PFSK-1 (cell line): ENCODE measurements at regions not wholly inside any gene's neighbourhood (a gene's known extent, or its start where the extent isn't known, plus 50 kb on each side); places are given as distances from the start of the nearest gene placed in this dataset.

ENCODE experiments used
- FOXP2 ChIP-seq: optimal IDR thresholded peaks from 2 replicates; pipeline ENCODE3; 2011; ENCODE audit warnings: borderline replicate concordance, control low read depth, inconsistent platforms; ENCODE audit not compliant: insufficient read depth; ENCODE audit errors: extremely low read length, extremely low read depth
- POLR2AphosphoS5 ChIP-seq: IDR thresholded peaks from 2 replicates; pipeline ENCODE4 v1.6.1; 2012; ENCODE audit warnings: low read depth, mild to moderate bottlenecking, control low read depth, low read length, moderate library complexity
- SIN3A ChIP-seq: IDR thresholded peaks from 2 replicates; pipeline ENCODE4 v1.6.1; 2012; ENCODE audit warnings: mild to moderate bottlenecking, low read length, moderate library complexity, borderline replicate concordance; ENCODE audit not compliant: insufficient read depth
- TAF1 ChIP-seq: IDR thresholded peaks from 2 replicates; pipeline ENCODE4 v1.6.1; 2012; ENCODE audit warnings: low read length, control low read depth, borderline replicate concordance; ENCODE audit not compliant: insufficient read depth
- TF ChIP-seq, protein P1 (sequence below), 2 experiments: IDR thresholded peaks; 2 replicates each; pipeline versions ENCODE4 v1.6.1 to v1.8.0; 2011 to 2012; ENCODE audit warnings: low read depth in 2 of 2, low read length in 2 of 2, control low read depth in 1 of 2, inconsistent platforms in 1 of 2, mild to moderate bottlenecking in 1 of 2, moderate library complexity in 1 of 2; ENCODE audit not compliant: insufficient read depth in 1 of 2

DNA sequence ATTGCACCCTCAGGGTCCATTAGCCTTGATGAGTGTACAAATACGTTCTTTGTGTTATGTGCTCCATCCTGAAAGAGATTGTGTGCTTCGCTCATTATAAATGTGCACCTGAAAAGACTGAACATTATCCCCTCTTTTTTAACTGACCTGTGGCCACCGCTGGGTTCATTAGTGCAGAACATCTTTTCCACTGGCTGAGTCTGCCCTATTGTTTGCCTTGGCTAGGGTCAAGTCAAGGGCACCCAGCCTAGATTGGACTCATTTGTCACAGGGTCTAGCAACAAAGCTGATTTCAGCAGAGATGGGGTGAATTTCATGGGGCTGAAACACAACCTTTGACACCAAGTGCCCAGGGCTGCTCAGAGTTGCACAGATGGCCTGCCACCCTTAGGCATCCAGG lies 764.1 kb upstream of the ARRDC3 start:
- TF ChIP-seq POLR2AphosphoS5: no peak
- no peak for TF ChIP-seq TAF1
- no peak for TF ChIP-seq SIN3A
- no peak for TF ChIP-seq FOXP2

DNA sequence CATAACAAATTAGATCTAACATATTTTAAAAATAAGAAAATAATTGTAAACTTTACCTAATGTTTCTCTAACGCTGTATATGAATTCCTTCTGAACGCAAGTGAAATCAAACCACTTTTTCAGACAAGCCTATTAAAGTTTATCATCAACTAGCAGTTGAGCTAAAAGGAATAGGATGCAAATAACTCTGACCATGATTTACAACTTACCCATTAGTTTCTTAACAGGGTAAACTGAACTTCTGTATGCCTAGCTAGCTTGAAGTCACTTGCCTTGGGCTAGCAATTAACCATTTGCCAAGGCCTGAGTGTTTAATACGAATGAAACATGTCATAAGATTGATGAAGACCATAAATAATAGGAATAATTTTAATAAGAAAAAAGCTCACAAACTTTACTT lies 762.7 kb upstream of the ARRDC3 start:
- TF ChIP-seq TAF1: no peak
- no peak for TF ChIP-seq SIN3A
- no peak for TF ChIP-seq FOXP2
- TF ChIP-seq POLR2AphosphoS5: no peak
- TF ChIP-seq, protein P1, sequence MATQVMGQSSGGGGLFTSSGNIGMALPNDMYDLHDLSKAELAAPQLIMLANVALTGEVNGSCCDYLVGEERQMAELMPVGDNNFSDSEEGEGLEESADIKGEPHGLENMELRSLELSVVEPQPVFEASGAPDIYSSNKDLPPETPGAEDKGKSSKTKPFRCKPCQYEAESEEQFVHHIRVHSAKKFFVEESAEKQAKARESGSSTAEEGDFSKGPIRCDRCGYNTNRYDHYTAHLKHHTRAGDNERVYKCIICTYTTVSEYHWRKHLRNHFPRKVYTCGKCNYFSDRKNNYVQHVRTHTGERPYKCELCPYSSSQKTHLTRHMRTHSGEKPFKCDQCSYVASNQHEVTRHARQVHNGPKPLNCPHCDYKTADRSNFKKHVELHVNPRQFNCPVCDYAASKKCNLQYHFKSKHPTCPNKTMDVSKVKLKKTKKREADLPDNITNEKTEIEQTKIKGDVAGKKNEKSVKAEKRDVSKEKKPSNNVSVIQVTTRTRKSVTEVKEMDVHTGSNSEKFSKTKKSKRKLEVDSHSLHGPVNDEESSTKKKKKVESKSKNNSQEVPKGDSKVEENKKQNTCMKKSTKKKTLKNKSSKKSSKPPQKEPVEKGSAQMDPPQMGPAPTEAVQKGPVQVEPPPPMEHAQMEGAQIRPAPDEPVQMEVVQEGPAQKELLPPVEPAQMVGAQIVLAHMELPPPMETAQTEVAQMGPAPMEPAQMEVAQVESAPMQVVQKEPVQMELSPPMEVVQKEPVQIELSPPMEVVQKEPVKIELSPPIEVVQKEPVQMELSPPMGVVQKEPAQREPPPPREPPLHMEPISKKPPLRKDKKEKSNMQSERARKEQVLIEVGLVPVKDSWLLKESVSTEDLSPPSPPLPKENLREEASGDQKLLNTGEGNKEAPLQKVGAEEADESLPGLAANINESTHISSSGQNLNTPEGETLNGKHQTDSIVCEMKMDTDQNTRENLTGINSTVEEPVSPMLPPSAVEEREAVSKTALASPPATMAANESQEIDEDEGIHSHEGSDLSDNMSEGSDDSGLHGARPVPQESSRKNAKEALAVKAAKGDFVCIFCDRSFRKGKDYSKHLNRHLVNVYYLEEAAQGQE (IDR thresholded peaks at IDR 0.05; ENCODE audit: insufficient read depth in 1 of 2, low read depth in 2 of 2, low read length in 2 of 2): no peak

DNA sequence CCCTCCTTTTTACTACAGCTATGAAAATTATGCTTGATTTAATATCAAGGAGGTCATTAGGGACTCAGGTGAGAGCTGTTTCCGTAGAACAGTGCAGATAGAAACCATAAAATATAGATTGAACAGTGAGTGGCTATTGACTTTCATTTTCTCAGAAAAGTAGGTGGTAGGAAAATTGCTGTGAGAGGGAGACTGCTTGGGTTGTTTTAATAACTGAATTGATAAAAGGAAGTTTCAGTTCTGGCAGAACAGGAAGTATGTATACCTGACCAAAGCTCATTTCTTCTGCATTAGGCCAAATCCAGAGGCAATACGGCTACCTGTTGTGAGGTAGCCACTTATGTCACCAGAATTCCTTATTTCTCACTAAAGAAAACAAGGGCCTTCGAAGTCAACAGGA lies 761.7 kb upstream of the ARRDC3 start:
- no peak for TF ChIP-seq TAF1
- no peak for TF ChIP-seq SIN3A
- TF ChIP-seq, protein P1 (IDR thresholded peaks at IDR 0.05; ENCODE audit: insufficient read depth in 1 of 2, low read depth in 2 of 2, low read length in 2 of 2): no peak
- TF ChIP-seq FOXP2: no peak
- TF ChIP-seq POLR2AphosphoS5: no peak

DNA sequence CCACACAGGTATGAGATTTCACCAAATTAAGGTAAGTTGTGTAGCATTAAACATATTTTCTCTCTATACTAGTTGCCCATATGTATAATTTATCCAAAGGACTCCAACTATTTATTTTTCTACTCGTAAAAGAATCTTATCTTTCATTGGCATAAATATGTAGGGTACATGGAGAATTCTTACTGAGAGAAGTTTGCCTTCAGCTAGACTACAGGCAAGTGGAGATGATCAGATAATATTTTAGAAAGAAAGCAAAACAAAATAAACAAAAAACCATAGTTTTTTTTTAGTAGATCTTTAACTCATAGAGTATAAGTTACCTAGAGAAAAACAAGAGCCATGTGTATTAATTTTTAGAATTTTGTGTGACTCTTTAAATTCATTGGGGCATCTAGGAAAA lies 743.1 kb upstream of the ARRDC3 start:
- no peak for TF ChIP-seq SIN3A
- TF ChIP-seq FOXP2: no peak
- TF ChIP-seq, protein P1 (IDR thresholded peaks at IDR 0.05; ENCODE audit: insufficient read depth in 1 of 2, low read depth in 2 of 2, low read length in 2 of 2): no peak
- TF ChIP-seq TAF1: no peak
- no peak for TF ChIP-seq POLR2AphosphoS5

DNA sequence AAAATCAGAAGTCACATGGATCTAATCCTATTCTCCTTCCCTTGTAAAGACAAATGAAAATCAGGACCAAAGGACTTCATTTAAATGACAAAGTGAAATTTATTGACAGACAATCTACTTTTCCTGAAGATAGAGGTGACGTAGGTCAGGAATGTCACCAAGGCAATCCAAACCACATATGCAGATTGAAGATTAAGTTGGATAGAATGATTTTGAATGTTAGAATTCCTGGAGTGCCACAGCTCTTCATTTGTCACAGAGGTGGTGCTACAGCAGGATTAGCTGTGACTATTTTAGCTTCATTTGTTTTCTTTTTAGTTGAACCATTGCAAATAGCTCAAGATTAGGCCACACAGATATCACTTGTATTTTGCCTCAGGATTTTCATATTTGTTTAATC lies 736.0 kb upstream of the ARRDC3 start:
- TF ChIP-seq TAF1 (no peak), POLR2AphosphoS5 (no peak), SIN3A (no peak), FOXP2 (no peak)
- TF ChIP-seq, protein P1 (IDR thresholded peaks at IDR 0.05; ENCODE audit: insufficient read depth in 1 of 2, low read depth in 2 of 2, low read length in 2 of 2): no peak
